OCI-LY7 (cell line): ENCODE measurements at regions not wholly inside any gene's neighbourhood (a gene's known extent, or its start where the extent isn't known, plus 50 kb on each side); places are given as distances from the start of the nearest gene placed in this dataset.

ENCODE experiments used
- CTCF ChIP-seq: fragments of 200-600 bp; sonication (generic); conservative IDR thresholded peaks from 2 replicates; pipeline ENCODE4 v1.5.1; 2014; ENCODE audit warnings: mild to moderate bottlenecking, antibody characterized with exemption, low read length, moderate library complexity, mixed read lengths
- EZH2phosphoT487 ChIP-seq: fragments of 200-600 bp; sonication (generic); IDR thresholded peaks from 2 replicates; pipeline ENCODE4 v1.6.1; 2018; ENCODE audit warnings: low read depth, borderline replicate concordance, mild to moderate bottlenecking, mixed run types, antibody characterized with exemption, low read length, moderate library complexity, mixed read lengths

- TF ChIP-seq CTCF = no peak
- no peak for TF ChIP-seq EZH2phosphoT487
These were observed 52.2 kb upstream of the GPC1 start for GRCh38 chr2:240383099-240383758.
